ENCODE measurements at regions not wholly inside any gene's neighbourhood (a gene's known extent, or its start where the extent isn't known, plus 50 kb on each side); places are given as distances from the start of the nearest gene placed in this dataset.
"Not testable (repeated sequence)": the region's sequence is repeated elsewhere in the genome, so short reads cannot be mapped to it uniquely, and the experiment has no call there.

GRCh38 chr13:90444232-90444631, 903.3 kb upstream of the MIR17HG start:
- DNase-seq, result no peak

GRCh38 chr13:90445179-90445578, 902.3 kb upstream of the MIR17HG start:
- DNase-seq, result no peak

- no peak for DNase-seq
Measured at GRCh38 chr13:90447034-90447733, 900.3 kb upstream of the MIR17HG start.

- DNase-seq, result no peak
Measured at GRCh38 chr13:90447734-90448101, 899.8 kb upstream of the MIR17HG start.

- no peak for DNase-seq
Measured at GRCh38 chr13:90448466-90449037, 898.9 kb upstream of the MIR17HG start.

GRCh38 chr13:90453342-90453741, 894.1 kb upstream of the MIR17HG start:
- no peak for DNase-seq

GRCh38 chr13:90454002-90454636, 893.4 kb upstream of the MIR17HG start:
- no peak for DNase-seq

GRCh38 chr13:90455067-90455466, 892.4 kb upstream of the MIR17HG start:
- DNase-seq, result no peak

GRCh38 chr13:90455823-90456222, 891.7 kb upstream of the MIR17HG start:
- DNase-seq, result no peak

GRCh38 chr13:90461398-90461797, 886.1 kb upstream of the MIR17HG start:
- DNase-seq, result no peak

GRCh38 chr13:90477216-90477615, 870.3 kb upstream of the MIR17HG start:
- DNase-seq, result no peak

- no peak for DNase-seq
Measured at GRCh38 chr13:90483906-90484305, 863.6 kb upstream of the MIR17HG start.

- DNase-seq, result no peak
Measured at GRCh38 chr13:90485436-90485835, 862.1 kb upstream of the MIR17HG start.

- DNase-seq, result no peak
Measured at GRCh38 chr13:90492872-90493271, 854.6 kb upstream of the MIR17HG start.

GRCh38 chr13:90493667-90494066, 853.8 kb upstream of the MIR17HG start:
- DNase-seq, result no peak

- DNase-seq, result not testable (repeated sequence)
Measured at GRCh38 chr13:90494849-90495248, 852.6 kb upstream of the MIR17HG start.

- DNase-seq, result no peak
Measured at GRCh38 chr13:90498096-90498495, 849.4 kb upstream of the MIR17HG start.

GRCh38 chr13:90498816-90499215, 848.7 kb upstream of the MIR17HG start:
- DNase-seq, result no peak

- DNase-seq, result no peak
Measured at GRCh38 chr13:90500569-90500968, 846.9 kb upstream of the MIR17HG start.

GRCh38 chr13:90502153-90502552, 845.3 kb upstream of the MIR17HG start:
- DNase-seq, result no peak

- DNase-seq, result no peak
Measured at GRCh38 chr13:90502762-90503161, 844.7 kb upstream of the MIR17HG start.

- DNase-seq, result no peak
Measured at GRCh38 chr13:90510319-90510718, 837.2 kb upstream of the MIR17HG start.

GRCh38 chr13:90511903-90512302, 835.6 kb upstream of the MIR17HG start:
- DNase-seq, result no peak

GRCh38 chr13:90514712-90515111, 832.8 kb upstream of the MIR17HG start:
- DNase-seq, result not testable (repeated sequence)

- DNase-seq, result no peak
Measured at GRCh38 chr13:90518417-90518816, 829.1 kb upstream of the MIR17HG start.

All from CD4-positive, alpha-beta T cell treated with Interleukin-10 for 1 hour (primary cell).